ENCODE measurements at regions not wholly inside any gene's neighbourhood (a gene's known extent, or its start where the extent isn't known, plus 50 kb on each side); places are given as distances from the start of the nearest gene placed in this dataset.

DNA sequence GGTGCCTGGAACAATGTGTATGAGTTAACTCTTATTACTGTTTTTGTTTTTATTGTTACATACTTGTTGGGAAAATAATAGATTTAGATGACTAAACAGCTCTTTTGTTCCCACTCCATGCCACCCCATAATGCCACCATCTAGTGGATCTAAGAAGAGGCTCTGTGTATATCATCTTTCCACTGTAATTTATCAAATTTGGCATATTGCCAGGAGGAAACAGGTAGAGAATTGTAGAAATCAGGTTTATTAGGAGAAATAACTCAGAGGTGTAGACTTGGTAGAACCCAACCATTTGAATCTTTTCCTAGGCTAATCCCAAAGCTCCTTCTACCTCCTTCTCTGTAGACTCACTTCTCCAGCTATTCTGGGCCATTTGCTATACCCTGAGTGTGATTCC, 150.6 kb downstream of the GATB start:
- no peaks in the 10 kb centered on the region for H3K9me3 ChIP-seq (ENCODE audit: control insufficient read depth, insufficient read depth, low read length)
- no peak for TF ChIP-seq CTCF (IDR thresholded peaks at IDR 0.05)
- ATAC-seq (no peak), DNase-seq (no peak)
- H3K27ac Mint-ChIP-seq: no peak overlapping the region
- H3K27me3 ChIP-seq (ENCODE audit: control insufficient read depth, insufficient read depth, low read length): no peaks in the 10 kb centered on the region
- H3K4me3 ChIP-seq (ENCODE audit: low read length): no peak overlapping the region
- peaks cover 0 to 8% of the 10 kb centered on the region in 2 donors for H3K27me3 Mint-ChIP-seq (ENCODE audit: low read depth in 2 of 2)
- no peak overlapping the region for H3K4me3 Mint-ChIP-seq
- no peaks in the 10 kb centered on the region for H3K36me3 ChIP-seq (ENCODE audit: control insufficient read depth, insufficient read depth, low read length)
- no peak overlapping the region for H3K27ac ChIP-seq (ENCODE audit: low read length)
- H3K36me3 Mint-ChIP-seq: no peaks in the 10 kb centered on the region
- no peaks in the 10 kb centered on the region for H3K4me1 ChIP-seq (ENCODE audit: control insufficient read depth, insufficient read depth, low read length)
- no peaks in the 10 kb centered on the region for H3K4me1 Mint-ChIP-seq
- intact Hi-C loops (cut with micrococcal nuclease): no loop called here
- no peaks in the 10 kb centered on the region for H3K9me3 Mint-ChIP-seq

- H3K27ac Mint-ChIP-seq: no peak overlapping the region
- no peaks in the 10 kb centered on the region for H3K27me3 ChIP-seq (ENCODE audit: control insufficient read depth, insufficient read depth, low read length)
- ATAC-seq (no peak), DNase-seq (no peak)
- H3K9me3 ChIP-seq (ENCODE audit: control insufficient read depth, insufficient read depth, low read length): no peaks in the 10 kb centered on the region
- no peak overlapping the region for H3K27ac ChIP-seq (ENCODE audit: low read length)
- no peak for TF ChIP-seq CTCF (IDR thresholded peaks at IDR 0.05)
- peaks cover 3 to 8% of the 10 kb centered on the region in 2 donors for H3K27me3 Mint-ChIP-seq (ENCODE audit: low read depth in 2 of 2)
- intact Hi-C loops (cut with micrococcal nuclease): no loop called here
- no peaks in the 10 kb centered on the region for H3K36me3 Mint-ChIP-seq
- no peaks in the 10 kb centered on the region for H3K36me3 ChIP-seq (ENCODE audit: control insufficient read depth, insufficient read depth, low read length)
- no peaks in the 10 kb centered on the region for H3K9me3 Mint-ChIP-seq
- no peak overlapping the region for H3K4me3 ChIP-seq (ENCODE audit: low read length)
- no peaks in the 10 kb centered on the region for H3K4me1 ChIP-seq (ENCODE audit: control insufficient read depth, insufficient read depth, low read length)
- no peaks in the 10 kb centered on the region for H3K4me1 Mint-ChIP-seq
- no peak overlapping the region for H3K4me3 Mint-ChIP-seq
Observed at GRCh38 chr4:151611960-151612359, 148.8 kb downstream of the GATB start.

DNA sequence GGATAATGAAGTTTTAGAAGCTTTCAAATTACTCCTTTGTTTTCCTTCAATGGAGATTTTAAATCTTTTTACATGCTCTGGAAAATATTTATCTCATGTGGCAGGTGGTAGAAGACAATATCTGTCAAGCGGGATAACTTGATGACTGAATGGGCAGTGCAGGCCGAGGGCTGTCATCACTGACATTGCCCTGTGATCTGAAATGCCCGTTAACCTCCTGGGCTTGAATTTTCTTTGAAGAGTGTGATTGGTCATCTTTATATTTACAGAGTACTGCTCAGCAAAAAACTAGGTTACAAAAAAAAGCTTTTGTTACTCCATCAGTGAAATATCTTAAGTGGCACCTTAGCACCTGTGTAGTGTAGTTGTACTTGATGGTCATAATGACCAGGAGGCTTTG, 147.5 kb downstream of the GATB start:
- no peaks in the 10 kb centered on the region for H3K9me3 Mint-ChIP-seq
- Histone ChIP-seq H3K27ac (ENCODE audit: low read length) (no peak overlapping the region), H3K27me3 (ENCODE audit: control insufficient read depth, insufficient read depth, low read length) (peaks cover 2% of the 10 kb centered on the region), H3K9me3 (ENCODE audit: control insufficient read depth, insufficient read depth, low read length) (no peaks in the 10 kb centered on the region), H3K36me3 (ENCODE audit: control insufficient read depth, insufficient read depth, low read length) (no peaks in the 10 kb centered on the region), H3K4me3 (ENCODE audit: low read length) (no peak overlapping the region), H3K4me1 (ENCODE audit: control insufficient read depth, insufficient read depth, low read length) (no peaks in the 10 kb centered on the region)
- TF ChIP-seq CTCF (IDR thresholded peaks at IDR 0.05): no peak
- 81% methylated on average over 3 of the region's 3 CpGs for WGBS (ENCODE audit: insufficient coverage)
- ATAC-seq (no peak), DNase-seq (no peak)
- no peaks in the 10 kb centered on the region for H3K4me1 Mint-ChIP-seq
- intact Hi-C loops (cut with micrococcal nuclease): no loop called here
- H3K27ac Mint-ChIP-seq: no peak overlapping the region
- H3K4me3 Mint-ChIP-seq: no peak overlapping the region
- H3K36me3 Mint-ChIP-seq: no peaks in the 10 kb centered on the region
- H3K27me3 Mint-ChIP-seq (ENCODE audit: low read depth in 2 of 2): peaks cover 3 to 8% of the 10 kb centered on the region in 2 donors

DNA sequence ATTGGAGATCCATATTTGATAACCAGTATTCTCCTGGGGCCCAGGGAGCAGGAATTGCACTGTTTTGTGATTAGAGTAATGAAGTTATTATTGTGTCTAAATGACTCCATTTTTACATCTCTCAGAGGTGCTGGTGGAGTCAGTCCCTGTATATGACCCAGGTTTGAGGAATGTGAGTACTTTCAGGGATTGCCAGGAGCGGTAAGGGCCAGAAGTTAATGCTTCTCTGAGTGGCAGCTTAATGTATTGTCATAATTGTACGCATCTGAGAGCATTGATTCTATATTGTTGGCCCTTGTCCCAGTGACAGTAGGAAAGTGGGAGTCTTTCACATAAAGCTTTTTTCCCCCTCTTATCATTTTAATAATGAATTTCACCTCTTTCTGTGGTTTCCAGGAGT, 146.2 kb downstream of the GATB start:
- H3K27ac Mint-ChIP-seq: no peak overlapping the region

More for the DNA sequence above, 146.2 kb downstream of the GATB start:
- Mint-ChIP-seq H3K4me3 (no peak overlapping the region), H3K4me1 (no peaks in the 10 kb centered on the region), H3K9me3 (no peaks in the 10 kb centered on the region), H3K36me3 (no peaks in the 10 kb centered on the region), H3K27me3 (ENCODE audit: low read depth in 2 of 2) (peaks cover 6 to 8% of the 10 kb centered on the region in 2 donors)
- Histone ChIP-seq H3K4me3 (ENCODE audit: low read length) (no peak overlapping the region), H3K27me3 (ENCODE audit: control insufficient read depth, insufficient read depth, low read length) (peaks cover 2% of the 10 kb centered on the region), H3K36me3 (ENCODE audit: control insufficient read depth, insufficient read depth, low read length) (no peaks in the 10 kb centered on the region), H3K4me1 (ENCODE audit: control insufficient read depth, insufficient read depth, low read length) (no peaks in the 10 kb centered on the region), H3K9me3 (ENCODE audit: control insufficient read depth, insufficient read depth, low read length) (no peaks in the 10 kb centered on the region), H3K27ac (ENCODE audit: low read length) (no peak overlapping the region)
- 100% methylated on average over 2 of the region's 2 CpGs for WGBS (ENCODE audit: insufficient coverage)
- no peak for DNase-seq
- no peak for TF ChIP-seq CTCF (IDR thresholded peaks at IDR 0.05)
- ATAC-seq: no peak
- intact Hi-C loops (cut with micrococcal nuclease): no loop called here

All from natural killer cell (primary cell).